ENCODE measurements at regions not wholly inside any gene's neighbourhood (a gene's known extent, or its start where the extent isn't known, plus 50 kb on each side); places are given as distances from the start of the nearest gene placed in this dataset.
A peak's percentile ranks its signal among the peaks of the same experiment; 100 is the strongest.

- no peak for DNase-seq
- no peaks in the 10 kb centered on the region for H3K27me3 ChIP-seq (ENCODE audit: insufficient read depth, low read depth, severe bottlenecking)
- no peak for TF ChIP-seq CTCF (IDR thresholded peaks at IDR 0.05; ENCODE audit: low read depth, low read length)
- no peak overlapping the region for H3K27ac ChIP-seq
- H3K9me3 ChIP-seq (ENCODE audit: severe bottlenecking), result no peaks in the 10 kb centered on the region
- no peak overlapping the region for H3K4me3 ChIP-seq (ENCODE audit: low read depth, low read length)
- H3K36me3 ChIP-seq, result no peaks in the 10 kb centered on the region
Measured at GRCh38 chr3:154684440-154684839, 254.4 kb upstream of the GPR149 start.

- Histone ChIP-seq H3K27ac (no peak overlapping the region), H3K36me3 (no peaks in the 10 kb centered on the region)
- DNase-seq, result no peak
Measured at GRCh38 chr3:154684021-154684420, 254.0 kb upstream of the GPR149 start.

GRCh38 chr3:154678041-154678654 is 248.2 kb upstream of the GPR149 start:
- Histone ChIP-seq H3K36me3 (no peaks in the 10 kb centered on the region), H3K9me3 (ENCODE audit: severe bottlenecking) (no peaks in the 10 kb centered on the region), H3K4me3 (ENCODE audit: low read depth, low read length) (no peak overlapping the region), H3K27me3 (ENCODE audit: insufficient read depth, low read depth, severe bottlenecking) (no peaks in the 10 kb centered on the region), H3K27ac (no peak overlapping the region)
- no peak for DNase-seq
- no peak for TF ChIP-seq CTCF (IDR thresholded peaks at IDR 0.05; ENCODE audit: low read depth, low read length)

More at GRCh38 chr3:154684021-154684420, 254.0 kb upstream of the GPR149 start:
- no peaks in the 10 kb centered on the region for H3K27me3 ChIP-seq (ENCODE audit: insufficient read depth, low read depth, severe bottlenecking)
- TF ChIP-seq CTCF (IDR thresholded peaks at IDR 0.05; ENCODE audit: low read depth, low read length), result peak; percentile 17; the same call in 1 of the 2 replicates
- no peak overlapping the region for H3K4me3 ChIP-seq (ENCODE audit: low read depth, low read length)
- no peaks in the 10 kb centered on the region for H3K9me3 ChIP-seq (ENCODE audit: severe bottlenecking)

- DNase-seq, result no peak
Measured at GRCh38 chr3:154668835-154669234, 238.8 kb upstream of the GPR149 start.

GRCh38 chr3:154668187-154668586 is 238.2 kb upstream of the GPR149 start:
- H3K4me3 ChIP-seq (ENCODE audit: low read depth, low read length), result no peak overlapping the region
- no peak for DNase-seq
- no peaks in the 10 kb centered on the region for H3K36me3 ChIP-seq
- no peak overlapping the region for H3K27ac ChIP-seq
- no peaks in the 10 kb centered on the region for H3K27me3 ChIP-seq (ENCODE audit: insufficient read depth, low read depth, severe bottlenecking)
- no peak for TF ChIP-seq CTCF (IDR thresholded peaks at IDR 0.05; ENCODE audit: low read depth, low read length)
- no peaks in the 10 kb centered on the region for H3K9me3 ChIP-seq (ENCODE audit: severe bottlenecking)

More at GRCh38 chr3:154668835-154669234, 238.8 kb upstream of the GPR149 start:
- no peak for TF ChIP-seq CTCF (IDR thresholded peaks at IDR 0.05; ENCODE audit: low read depth, low read length)
- Histone ChIP-seq H3K36me3 (no peaks in the 10 kb centered on the region), H3K4me3 (ENCODE audit: low read depth, low read length) (no peak overlapping the region), H3K27ac (no peak overlapping the region), H3K27me3 (ENCODE audit: insufficient read depth, low read depth, severe bottlenecking) (no peaks in the 10 kb centered on the region), H3K9me3 (ENCODE audit: severe bottlenecking) (no peaks in the 10 kb centered on the region)

GRCh38 chr3:154666542-154666941 is 236.6 kb upstream of the GPR149 start:
- H3K36me3 ChIP-seq, result no peaks in the 10 kb centered on the region
- no peak for TF ChIP-seq CTCF (IDR thresholded peaks at IDR 0.05; ENCODE audit: low read depth, low read length)
- no peak overlapping the region for H3K27ac ChIP-seq
- DNase-seq, result no peak
- H3K4me3 ChIP-seq (ENCODE audit: low read depth, low read length), result no peak overlapping the region
- H3K9me3 ChIP-seq (ENCODE audit: severe bottlenecking), result no peaks in the 10 kb centered on the region
- no peaks in the 10 kb centered on the region for H3K27me3 ChIP-seq (ENCODE audit: insufficient read depth, low read depth, severe bottlenecking)
